Globus pallidus (tissue), 1 donor: ENCODE measurements at regions not wholly inside any gene's neighbourhood (a gene's known extent, or its start where the extent isn't known, plus 50 kb on each side); places are given as distances from the start of the nearest gene placed in this dataset.
"Not testable (repeated sequence)": the region's sequence is repeated elsewhere in the genome, so short reads cannot be mapped to it uniquely, and the experiment has no call there.

Experiments used
- DNase-seq: peaks from one replicate; pipeline ENCODE4 v3.0.0-alpha.2; 2015; ENCODE audit warnings: low spot score

DNA sequence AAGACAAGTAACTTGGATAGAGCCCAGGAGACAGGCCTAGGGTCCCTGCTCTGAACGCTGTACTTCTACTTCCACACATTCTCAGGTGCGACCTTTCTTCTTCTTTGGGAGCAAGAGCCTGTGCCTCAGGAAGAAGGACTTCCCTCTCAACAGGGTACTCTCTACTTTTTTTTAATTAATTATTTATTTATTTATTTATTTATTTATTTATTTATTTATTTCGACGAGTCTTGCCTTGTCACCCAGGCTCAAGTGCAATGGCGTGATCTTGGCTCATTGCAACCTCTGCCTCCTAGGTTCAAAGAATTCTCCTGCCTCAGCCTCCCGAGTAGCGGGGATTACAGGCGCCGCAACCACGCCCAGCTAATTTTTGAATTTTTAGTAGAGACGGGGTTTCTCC is 361.6 kb downstream of the FAM72C start:
- DNase-seq = no peak

GRCh38 chr1:143604887-143605286 is 366.9 kb downstream of the FAM72C start:
- DNase-seq = no peak

GRCh38 chr1:143584508-143584907 is 387.3 kb downstream of the FAM72C start:
- DNase-seq = no peak

GRCh38 chr1:143574891-143575520 is 396.8 kb downstream of the FAM72C start:
- no peak for DNase-seq

GRCh38 chr1:143572661-143573060 is 399.1 kb downstream of the FAM72C start:
- DNase-seq = not testable (repeated sequence)

DNA sequence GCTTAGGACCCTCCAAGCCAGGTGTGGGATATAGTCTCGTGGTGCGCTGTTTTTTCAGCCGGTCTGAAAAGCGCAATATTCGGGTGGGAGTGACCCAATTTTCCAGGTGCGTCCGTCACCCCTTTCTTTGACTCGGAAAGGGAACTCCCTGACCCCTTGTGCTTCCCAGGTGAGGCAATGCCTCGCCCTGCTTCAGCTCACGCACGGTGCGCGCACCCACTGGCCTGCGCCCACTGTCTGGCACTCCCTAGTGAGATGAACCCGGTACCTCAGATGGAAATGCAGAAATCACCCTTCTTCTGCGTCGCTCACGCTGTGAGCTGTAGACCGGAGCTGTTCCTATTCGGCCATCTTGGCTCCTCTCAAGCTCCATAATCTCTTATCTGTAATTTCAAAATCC is 408.0 kb downstream of the FAM72C start:
- not testable (repeated sequence) for DNase-seq

DNA sequence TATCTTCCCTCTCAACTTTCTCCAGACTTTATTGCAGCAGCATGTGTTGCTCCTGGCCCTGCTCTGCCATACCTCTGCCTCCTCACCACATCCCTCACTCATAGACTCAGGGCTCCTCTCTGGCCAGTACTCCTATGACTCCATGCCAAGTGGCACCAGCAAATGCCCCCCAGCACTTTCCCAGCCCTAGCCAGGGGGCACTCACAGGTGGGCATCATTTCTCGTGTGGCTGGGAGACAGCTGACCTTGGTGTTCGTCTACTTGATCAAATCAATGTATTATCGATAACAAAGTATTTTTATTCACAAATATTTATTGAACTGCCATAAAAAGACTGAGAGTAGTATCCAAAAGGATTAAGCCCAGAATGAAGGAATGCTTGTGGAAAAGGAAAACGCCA is 418.2 kb downstream of the FAM72C start:
- DNase-seq = no peak

DNA sequence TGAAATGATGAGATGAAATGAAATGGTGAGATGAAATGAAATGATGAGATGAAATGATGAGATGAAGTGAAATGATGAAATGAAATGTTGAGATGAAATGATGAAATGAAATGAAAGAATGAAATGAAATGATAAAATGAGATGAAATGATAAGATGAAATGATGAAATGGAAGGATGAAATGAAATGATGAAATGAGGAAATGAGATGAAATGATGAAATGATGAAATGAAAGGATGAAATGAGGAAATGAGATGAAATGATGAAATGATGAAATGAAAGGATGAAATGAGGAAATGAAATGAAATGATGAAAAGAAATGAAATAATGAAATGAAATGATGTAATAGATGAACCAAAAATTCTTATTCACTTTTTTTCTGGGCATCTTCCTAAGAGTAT is 467.1 kb downstream of the FAM72C start:
- not testable (repeated sequence) for DNase-seq

DNA sequence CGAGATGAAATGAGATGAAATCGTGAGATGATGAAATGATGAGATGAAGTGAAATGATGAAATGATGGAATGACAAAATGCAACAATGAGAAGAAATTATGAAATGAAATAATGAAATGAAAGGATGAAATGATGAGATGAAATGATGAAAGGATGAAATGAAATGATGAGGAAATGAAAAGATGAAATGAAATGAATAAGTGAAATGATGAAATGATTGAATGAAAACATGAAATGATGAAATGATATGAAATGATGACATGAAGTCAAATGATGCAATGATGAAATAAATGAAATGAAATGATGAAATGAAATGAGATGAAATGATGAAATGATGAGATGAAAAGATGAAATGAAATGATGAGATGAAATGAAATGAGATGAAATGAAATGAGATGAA is 467.7 kb downstream of the FAM72C start:
- not testable (repeated sequence) for DNase-seq

GRCh38 chr1:143503048-143503447 is 468.7 kb downstream of the FAM72C start:
- not testable (repeated sequence) for DNase-seq

DNA sequence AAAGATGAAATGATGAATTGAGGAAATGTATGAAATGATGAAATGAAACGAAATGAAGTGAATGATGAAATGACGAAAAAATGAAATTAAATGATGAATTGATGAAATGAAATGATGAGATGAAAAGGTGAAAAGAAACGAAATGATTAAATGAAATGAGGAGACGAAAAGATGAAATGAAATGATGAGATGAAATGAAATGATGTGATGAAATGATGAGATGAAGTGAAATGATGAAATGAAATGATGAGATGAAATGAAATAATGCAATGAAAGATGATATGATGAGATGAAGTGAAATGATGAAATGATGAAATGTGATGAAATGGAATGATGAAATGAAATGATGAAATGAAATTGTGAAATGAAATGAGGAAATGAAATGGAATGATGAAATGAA is 469.7 kb downstream of the FAM72C start:
- DNase-seq = not testable (repeated sequence)

DNA sequence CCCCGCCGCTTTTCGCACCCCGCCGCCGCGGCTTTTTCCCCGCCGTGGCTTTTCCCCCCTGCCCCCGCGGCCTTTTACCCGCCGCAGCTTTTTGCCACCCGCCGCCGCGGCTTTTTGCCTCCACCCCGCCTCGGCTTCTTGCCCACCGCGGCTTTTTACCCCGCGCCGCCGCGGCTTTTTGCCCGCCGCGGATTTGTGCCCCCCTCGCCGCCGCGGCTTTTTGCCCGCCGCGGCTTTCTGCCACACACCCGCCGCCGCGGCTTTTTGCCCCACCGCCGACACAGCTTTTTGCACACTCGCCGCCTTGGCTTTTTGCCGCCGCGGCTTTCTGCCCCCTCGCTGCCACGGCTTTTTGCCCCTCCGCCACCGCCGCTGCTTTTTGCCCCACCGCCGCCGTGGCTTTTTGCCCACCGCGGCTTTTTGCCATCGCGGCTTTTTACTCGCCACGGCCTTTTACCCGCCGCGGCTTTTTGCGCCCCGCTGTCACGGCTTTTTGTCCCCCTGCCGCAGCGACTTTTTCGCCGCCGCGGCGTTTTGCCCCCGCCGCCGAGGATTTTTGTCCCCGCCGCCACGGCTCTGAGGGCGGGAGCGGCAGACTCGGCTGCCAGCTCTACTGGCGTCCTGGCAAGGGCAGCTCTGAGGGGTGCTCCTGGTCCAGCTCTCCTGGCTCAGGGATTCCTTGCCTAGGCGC is 473.6 kb downstream of the FAM72C start:
- not testable (repeated sequence) for DNase-seq

DNA sequence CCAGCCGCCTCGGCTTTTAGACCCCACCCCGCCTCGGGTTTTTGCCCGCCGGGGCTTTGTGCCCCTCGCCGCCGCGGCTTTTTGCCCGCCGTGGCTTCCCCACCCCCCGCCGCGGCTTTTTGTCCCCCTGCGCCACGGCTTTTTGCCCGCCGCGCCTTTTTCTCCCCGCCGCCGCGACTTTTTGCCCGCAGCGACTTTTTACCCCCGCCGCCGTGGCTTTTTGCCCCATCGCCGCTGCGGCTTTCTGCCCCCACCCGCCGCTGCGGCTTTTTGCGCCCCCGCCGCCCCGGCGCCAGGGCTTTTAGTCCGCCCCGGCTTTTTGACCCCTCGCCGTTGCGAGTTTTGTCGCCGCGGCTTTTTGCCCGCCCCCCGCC is 474.4 kb downstream of the FAM72C start:
- no peak for DNase-seq

GRCh38 chr1:143496526-143497373 is 475.0 kb downstream of the FAM72C start:
- not testable (repeated sequence) for DNase-seq
